OCI-LY1 (cell line): ENCODE measurements at regions not wholly inside any gene's neighbourhood (a gene's known extent, or its start where the extent isn't known, plus 50 kb on each side); places are given as distances from the start of the nearest gene placed in this dataset.
"Not testable (repeated sequence)": the region's sequence is repeated elsewhere in the genome, so short reads cannot be mapped to it uniquely, and the experiment has no call there.

ENCODE experiments used
- EZH2 ChIP-seq: fragments of 200-600 bp; sonication (generic), shearing (Covaris generic); IDR thresholded peaks from 2 replicates; pipeline ENCODE4 v1.8.0; 2017; ENCODE audit warnings: borderline replicate concordance, mixed run types, mild to moderate bottlenecking, antibody characterized with exemption, low read length, moderate library complexity, mixed read lengths
- TF ChIP-seq, protein P1 (sequence below): fragments of 200-600 bp; sonication (generic), shearing (Covaris generic); IDR thresholded peaks from 2 replicates; pipeline ENCODE4 v1.5.1; 2017; ENCODE audit warnings: mild to moderate bottlenecking, antibody characterized with exemption, low read length, moderate library complexity, mixed read lengths

DNA sequence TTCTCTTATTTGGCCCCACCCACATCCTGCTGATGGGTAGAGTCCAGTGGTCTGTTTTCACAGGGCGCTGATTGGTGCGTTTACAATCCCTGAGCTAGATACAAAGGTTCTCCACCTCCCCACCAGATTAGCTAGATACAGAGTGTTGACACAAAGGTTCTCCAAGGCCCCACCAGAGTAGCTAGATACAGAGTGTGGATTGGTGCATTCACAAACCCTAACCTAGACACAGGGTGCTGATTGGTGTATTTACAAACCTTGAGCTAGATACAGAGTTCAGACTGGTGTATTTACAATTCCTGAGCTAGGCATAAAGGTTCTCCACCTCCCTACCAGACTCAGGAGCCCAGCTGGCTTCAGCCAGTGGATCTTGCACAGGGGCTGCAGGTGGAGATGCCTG is 326.4 kb upstream of the USP9Y start:
- TF ChIP-seq, protein P1, sequence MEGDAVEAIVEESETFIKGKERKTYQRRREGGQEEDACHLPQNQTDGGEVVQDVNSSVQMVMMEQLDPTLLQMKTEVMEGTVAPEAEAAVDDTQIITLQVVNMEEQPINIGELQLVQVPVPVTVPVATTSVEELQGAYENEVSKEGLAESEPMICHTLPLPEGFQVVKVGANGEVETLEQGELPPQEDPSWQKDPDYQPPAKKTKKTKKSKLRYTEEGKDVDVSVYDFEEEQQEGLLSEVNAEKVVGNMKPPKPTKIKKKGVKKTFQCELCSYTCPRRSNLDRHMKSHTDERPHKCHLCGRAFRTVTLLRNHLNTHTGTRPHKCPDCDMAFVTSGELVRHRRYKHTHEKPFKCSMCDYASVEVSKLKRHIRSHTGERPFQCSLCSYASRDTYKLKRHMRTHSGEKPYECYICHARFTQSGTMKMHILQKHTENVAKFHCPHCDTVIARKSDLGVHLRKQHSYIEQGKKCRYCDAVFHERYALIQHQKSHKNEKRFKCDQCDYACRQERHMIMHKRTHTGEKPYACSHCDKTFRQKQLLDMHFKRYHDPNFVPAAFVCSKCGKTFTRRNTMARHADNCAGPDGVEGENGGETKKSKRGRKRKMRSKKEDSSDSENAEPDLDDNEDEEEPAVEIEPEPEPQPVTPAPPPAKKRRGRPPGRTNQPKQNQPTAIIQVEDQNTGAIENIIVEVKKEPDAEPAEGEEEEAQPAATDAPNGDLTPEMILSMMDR, result not testable (repeated sequence)
- TF ChIP-seq EZH2, result not testable (repeated sequence)
